Astrocyte (in vitro differentiated cells and primary cell): ENCODE measurements at regions not wholly inside any gene's neighbourhood (a gene's known extent, or its start where the extent isn't known, plus 50 kb on each side); places are given as distances from the start of the nearest gene placed in this dataset.
"Not testable (repeated sequence)": the region's sequence is repeated elsewhere in the genome, so short reads cannot be mapped to it uniquely, and the experiment has no call there.

Experiments used
- DNase-seq: peaks from one replicate; pipeline ENCODE4 v3.0.0-alpha.2; 2010; ENCODE audit warnings: low read depth
- FAIRE-seq: peaks from 2 replicates; lab custom pipeline; 2011; peaks lifted over from hg19 to GRCh38; lab: Jason Lieb, UNC
- H2AFZ ChIP-seq: 2 replicates; pipeline ENCODE4 v1.6.0; 2012; ENCODE audit warnings: low read depth, low read length, inconsistent platforms
- H3K27ac ChIP-seq: 2 replicates; pipeline ENCODE4 v1.5.1; 2011; ENCODE audit warnings: low read depth, low read length, inconsistent platforms
- H3K27me3 ChIP-seq: 2 replicates; pipeline ENCODE4 v1.6.0; 2011; ENCODE audit warnings: low read length, inconsistent platforms; ENCODE audit not compliant: insufficient read depth
- H3K36me3 ChIP-seq: 2 replicates; pipeline ENCODE4 v1.5.1; 2011; ENCODE audit warnings: low read length, inconsistent platforms; ENCODE audit not compliant: insufficient read depth
- H3K4me1 ChIP-seq: 2 replicates; pipeline ENCODE4 v1.5.1; 2011; ENCODE audit warnings: low read length, inconsistent platforms; ENCODE audit not compliant: insufficient read depth
- H3K4me2 ChIP-seq: 2 replicates; pipeline ENCODE4 v1.6.0; 2012; ENCODE audit warnings: low read length, inconsistent platforms
- H3K4me3 ChIP-seq: 2 replicates; pipeline ENCODE4 v1.5.1; 2011; ENCODE audit warnings: low read depth, mild to moderate bottlenecking, low read length, inconsistent platforms; ENCODE audit not compliant: insufficient read depth
- H3K79me2 ChIP-seq: 2 replicates; pipeline ENCODE4 v1.6.0; 2012; ENCODE audit warnings: mild to moderate bottlenecking, low read length, inconsistent platforms; ENCODE audit not compliant: insufficient read depth
- H3K9ac ChIP-seq: 2 replicates; pipeline ENCODE4 v1.6.0; 2012; ENCODE audit warnings: mild to moderate bottlenecking, low read length, inconsistent platforms
- H3K9me3 ChIP-seq: 2 replicates; pipeline ENCODE4 v1.5.1; 2012; ENCODE audit warnings: low read depth, mild to moderate bottlenecking, low read length, inconsistent platforms; ENCODE audit not compliant: insufficient read depth
- H4K20me1 ChIP-seq: 2 replicates; pipeline ENCODE4 v1.6.0; 2012; ENCODE audit warnings: low read length, inconsistent platforms; ENCODE audit not compliant: insufficient read depth
- H3K27ac Mint-ChIP-seq: one replicate; pipeline ENCODE4 v1.8.0; 2021; ENCODE audit warnings: mild to moderate bottlenecking, mixed read lengths; ENCODE audit not compliant: unreplicated experiment
- H3K27me3 Mint-ChIP-seq: one replicate; pipeline ENCODE4 v1.8.0; 2021; ENCODE audit warnings: low read depth, mixed read lengths; ENCODE audit not compliant: unreplicated experiment
- H3K36me3 Mint-ChIP-seq: one replicate; pipeline ENCODE4 v1.8.0; 2021; ENCODE audit warnings: low read depth, mixed read lengths; ENCODE audit not compliant: unreplicated experiment
- H3K4me1 Mint-ChIP-seq: one replicate; pipeline ENCODE4 v1.8.0; 2021; ENCODE audit warnings: low read depth, mixed read lengths; ENCODE audit not compliant: unreplicated experiment
- H3K4me3 Mint-ChIP-seq: one replicate; pipeline ENCODE4 v1.8.0; 2021; ENCODE audit warnings: mild to moderate bottlenecking, moderate library complexity, mixed read lengths; ENCODE audit not compliant: unreplicated experiment
- H3K9me3 Mint-ChIP-seq: one replicate; pipeline ENCODE4 v1.8.0; 2021; ENCODE audit warnings: mild to moderate bottlenecking, mixed read lengths; ENCODE audit not compliant: unreplicated experiment
- EZH2 ChIP-seq: IDR thresholded peaks from 2 replicates; pipeline ENCODE4 v1.6.1; 2012; ENCODE audit warnings: mild to moderate bottlenecking, low read length, inconsistent platforms; ENCODE audit not compliant: insufficient read depth
- TF ChIP-seq, protein P1 (sequence below): IDR thresholded peaks from 2 replicates; pipeline ENCODE4 v1.5.1; 2011; ENCODE audit warnings: low read depth, mild to moderate bottlenecking, inconsistent platforms, low read length, moderate library complexity; ENCODE audit not compliant: insufficient read depth

GRCh38 chr4:26061248-26061986 lies 147.4 kb downstream of the SMIM20 start:
- Histone ChIP-seq H3K36me3 (no peaks in the 10 kb centered on the region), H3K9ac (no peak overlapping the region), H4K20me1 (no peaks in the 10 kb centered on the region), H3K79me2 (no peaks in the 10 kb centered on the region), H2AFZ (no peak overlapping the region), H3K27ac (no peak overlapping the region), H3K4me2 (no peak overlapping the region), H3K4me3 (no peak overlapping the region), H3K4me1 (no peaks in the 10 kb centered on the region), H3K9me3 (no peaks in the 10 kb centered on the region), H3K27me3 (no peaks in the 10 kb centered on the region)
- Mint-ChIP-seq H3K27me3 (peaks cover 7% of the 10 kb centered on the region), H3K4me3 (no peak overlapping the region), H3K27ac (no peak overlapping the region), H3K9me3 (peaks cover 9% of the 10 kb centered on the region), H3K36me3 (no peaks in the 10 kb centered on the region), H3K4me1 (no peaks in the 10 kb centered on the region)
- FAIRE-seq, result no peak
- no peak for TF ChIP-seq EZH2
- TF ChIP-seq, protein P1, sequence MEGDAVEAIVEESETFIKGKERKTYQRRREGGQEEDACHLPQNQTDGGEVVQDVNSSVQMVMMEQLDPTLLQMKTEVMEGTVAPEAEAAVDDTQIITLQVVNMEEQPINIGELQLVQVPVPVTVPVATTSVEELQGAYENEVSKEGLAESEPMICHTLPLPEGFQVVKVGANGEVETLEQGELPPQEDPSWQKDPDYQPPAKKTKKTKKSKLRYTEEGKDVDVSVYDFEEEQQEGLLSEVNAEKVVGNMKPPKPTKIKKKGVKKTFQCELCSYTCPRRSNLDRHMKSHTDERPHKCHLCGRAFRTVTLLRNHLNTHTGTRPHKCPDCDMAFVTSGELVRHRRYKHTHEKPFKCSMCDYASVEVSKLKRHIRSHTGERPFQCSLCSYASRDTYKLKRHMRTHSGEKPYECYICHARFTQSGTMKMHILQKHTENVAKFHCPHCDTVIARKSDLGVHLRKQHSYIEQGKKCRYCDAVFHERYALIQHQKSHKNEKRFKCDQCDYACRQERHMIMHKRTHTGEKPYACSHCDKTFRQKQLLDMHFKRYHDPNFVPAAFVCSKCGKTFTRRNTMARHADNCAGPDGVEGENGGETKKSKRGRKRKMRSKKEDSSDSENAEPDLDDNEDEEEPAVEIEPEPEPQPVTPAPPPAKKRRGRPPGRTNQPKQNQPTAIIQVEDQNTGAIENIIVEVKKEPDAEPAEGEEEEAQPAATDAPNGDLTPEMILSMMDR, result peak; percentile 65
- peak; percentile 27 for DNase-seq

DNA sequence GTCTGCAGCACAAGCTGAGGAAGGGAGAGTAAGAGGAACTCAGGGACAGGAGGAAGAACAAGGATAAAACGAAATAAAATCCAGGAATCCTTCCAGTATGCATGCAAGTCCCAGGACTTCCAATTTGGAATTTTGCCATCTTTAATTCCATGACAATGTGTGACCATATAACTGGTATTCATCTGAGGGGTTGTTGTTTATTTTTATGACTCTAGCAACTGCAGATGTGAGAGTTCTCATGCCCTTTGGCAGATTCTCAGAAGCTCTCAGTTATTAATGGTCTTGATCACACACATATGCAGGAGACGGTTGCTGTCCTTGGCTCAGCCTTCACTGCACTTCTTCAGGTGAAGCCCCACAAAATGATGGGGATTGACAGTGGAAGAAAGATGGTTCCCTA lies 148.2 kb downstream of the SMIM20 start:
- no peak overlapping the region for H3K4me3 ChIP-seq
- Mint-ChIP-seq H3K9me3 (peaks cover 9% of the 10 kb centered on the region), H3K36me3 (no peaks in the 10 kb centered on the region), H3K4me3 (no peak overlapping the region), H3K4me1 (no peaks in the 10 kb centered on the region), H3K27me3 (peaks cover 9% of the 10 kb centered on the region), H3K27ac (no peak overlapping the region)
- DNase-seq (peak; percentile 34), FAIRE-seq (no peak)
- H3K79me2 ChIP-seq, result no peaks in the 10 kb centered on the region
- no peak overlapping the region for H2AFZ ChIP-seq
- H3K36me3 ChIP-seq, result no peaks in the 10 kb centered on the region
- no peaks in the 10 kb centered on the region for H3K9me3 ChIP-seq
- no peak overlapping the region for H3K4me2 ChIP-seq
- no peaks in the 10 kb centered on the region for H4K20me1 ChIP-seq
- H3K9ac ChIP-seq, result no peak overlapping the region
- no peak overlapping the region for H3K27ac ChIP-seq
- no peaks in the 10 kb centered on the region for H3K4me1 ChIP-seq
- TF ChIP-seq, protein P1, result no peak
- no peak for TF ChIP-seq EZH2
- peaks cover 3% of the 10 kb centered on the region for H3K27me3 ChIP-seq

GRCh38 chr4:26064009-26064408 lies 150.0 kb downstream of the SMIM20 start:
- not testable (repeated sequence) for DNase-seq, H3K4me1 ChIP-seq, H3K4me3 Mint-ChIP-seq, H3K27ac Mint-ChIP-seq, H3K9me3 ChIP-seq, H3K27ac ChIP-seq, H3K36me3 ChIP-seq, H3K36me3 Mint-ChIP-seq, H3K4me1 Mint-ChIP-seq, H3K9ac ChIP-seq, H3K27me3 ChIP-seq, FAIRE-seq, H4K20me1 ChIP-seq, H3K4me3 ChIP-seq, H2AFZ ChIP-seq, H3K4me2 ChIP-seq, H3K9me3 Mint-ChIP-seq, H3K79me2 ChIP-seq
- peaks cover 11% of the 10 kb centered on the region for H3K27me3 Mint-ChIP-seq
